HG03135 (cell line): ENCODE measurements at regions not wholly inside any gene's neighbourhood (a gene's known extent, or its start where the extent isn't known, plus 50 kb on each side); places are given as distances from the start of the nearest gene placed in this dataset.
"Not testable (repeated sequence)": the region's sequence is repeated elsewhere in the genome, so short reads cannot be mapped to it uniquely, and the experiment has no call there.

ENCODE experiments used
- ATAC-seq: cut with Tn5 transposase; IDR thresholded peaks from one replicate; pipeline ENCODE4 v1.9.1; 2021; ENCODE audit warnings: mild to moderate bottlenecking, moderate library complexity; ENCODE audit not compliant: unreplicated experiment

DNA sequence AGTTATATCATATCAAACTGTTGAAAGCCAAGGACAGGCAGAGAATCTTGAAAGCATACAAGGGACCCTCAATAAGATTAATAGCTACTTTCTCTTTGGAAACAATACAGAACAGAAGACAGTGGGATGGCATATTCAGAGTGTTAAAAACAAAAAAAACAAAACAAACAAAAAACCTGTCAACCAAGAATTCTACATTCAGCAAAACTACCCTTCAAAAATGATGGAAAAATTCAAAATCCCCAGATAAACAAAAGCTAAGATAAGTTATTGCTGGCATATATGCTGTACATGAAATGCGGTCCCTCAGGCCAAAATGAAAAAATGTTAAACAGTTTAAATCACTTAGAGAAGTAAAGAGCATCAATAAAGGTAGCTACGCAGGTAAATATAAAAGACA lies 425.1 kb downstream of the ACTL7B start:
- no peak for ATAC-seq

DNA sequence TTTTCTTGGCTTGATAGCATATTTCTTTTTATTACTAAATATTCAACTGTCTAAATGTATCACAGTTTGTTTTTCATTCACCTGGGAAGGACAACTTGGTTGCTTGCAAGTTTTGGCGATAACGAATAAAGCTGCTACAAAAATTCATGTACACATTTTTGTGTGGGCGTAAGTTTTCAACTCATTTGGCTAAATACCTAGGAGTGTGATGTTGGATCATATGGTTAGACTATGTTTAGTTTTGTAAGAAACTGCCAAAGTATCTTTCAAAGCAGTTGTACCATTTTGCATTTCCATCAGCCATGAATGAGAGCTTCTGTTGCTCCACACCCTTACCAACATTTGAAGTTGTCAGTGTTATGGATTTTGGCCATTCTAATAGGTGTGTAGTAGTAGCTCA lies 428.0 kb downstream of the ACTL7B start:
- ATAC-seq = no peak

DNA sequence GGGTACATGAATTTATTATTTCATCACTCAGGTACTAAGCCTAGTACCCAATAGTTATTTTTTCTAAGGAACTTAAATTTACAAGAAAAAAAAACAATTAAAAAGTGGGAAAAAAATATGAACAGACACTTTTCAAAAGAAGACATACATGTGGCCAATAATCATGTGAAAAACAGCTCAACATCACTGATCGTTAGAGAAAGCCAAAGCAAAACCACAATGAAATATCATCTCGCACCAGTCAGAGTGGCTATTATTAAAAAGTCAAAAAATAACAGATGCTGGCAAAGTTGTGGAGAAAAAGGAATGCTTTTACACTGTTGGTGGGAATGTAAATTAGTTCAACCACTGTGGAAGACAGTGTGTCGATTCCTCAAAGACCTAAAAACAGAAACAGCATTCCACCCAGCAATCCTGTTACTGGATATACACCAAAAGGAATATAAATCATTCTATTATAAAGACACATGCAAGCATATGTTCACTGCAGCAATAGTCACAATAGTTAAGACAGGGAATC lies 429.3 kb downstream of the ACTL7B start:
- ATAC-seq = not testable (repeated sequence)

DNA sequence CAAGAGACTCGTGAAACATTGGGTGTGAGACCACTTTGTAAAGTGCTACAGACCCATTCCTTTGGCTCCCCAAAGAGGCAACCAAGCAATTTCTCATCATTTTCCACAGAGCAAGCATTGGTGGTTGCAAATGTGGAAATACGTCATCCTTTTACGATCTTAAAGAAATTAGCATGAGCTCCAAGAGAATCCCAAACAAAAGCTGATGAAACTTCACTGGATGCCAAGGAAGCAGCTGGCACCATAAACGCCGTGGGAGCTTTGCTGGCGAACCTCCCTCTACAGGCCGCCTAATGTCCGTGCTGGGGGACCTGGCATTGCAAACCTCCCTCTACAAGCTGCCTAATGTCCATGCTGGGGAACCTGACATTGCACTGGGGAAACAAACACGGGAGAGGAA lies 432.4 kb downstream of the ACTL7B start:
- no peak for ATAC-seq

DNA sequence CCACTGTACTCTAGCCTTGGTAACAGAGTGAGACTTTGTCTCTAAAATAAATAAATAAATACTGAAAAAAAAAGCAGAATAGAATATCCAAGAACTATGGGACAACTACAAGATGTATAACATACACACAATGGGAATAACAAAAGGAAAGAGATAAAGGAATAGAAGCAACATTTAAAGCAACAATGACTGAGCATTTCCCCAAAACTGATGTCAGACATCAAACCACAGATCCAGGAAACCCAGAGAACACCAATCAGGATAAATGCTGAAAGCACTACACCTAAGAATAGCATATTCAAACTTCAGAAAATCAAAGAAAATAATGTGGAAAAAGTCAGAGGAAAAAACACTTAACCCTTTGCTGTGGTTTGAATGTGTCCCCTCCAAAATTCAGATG lies 436.4 kb downstream of the ACTL7B start:
- no peak for ATAC-seq

DNA sequence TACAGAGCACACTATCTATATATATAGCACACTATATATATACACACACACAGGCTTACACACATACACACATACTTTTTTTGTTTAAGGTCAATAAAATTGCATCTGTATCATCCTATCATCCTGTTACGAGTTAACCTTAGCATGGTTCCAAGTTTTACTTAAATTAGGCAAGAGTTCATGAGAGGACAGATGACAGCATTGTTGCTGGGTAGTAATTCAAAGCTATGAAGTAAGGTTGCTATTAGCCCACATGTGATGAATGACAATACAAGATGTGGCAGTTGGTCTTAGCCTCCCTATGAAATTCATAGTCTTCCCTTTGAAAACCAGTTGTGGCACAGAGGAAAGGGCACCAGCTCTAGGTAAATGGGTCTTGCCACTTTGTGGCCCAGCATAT lies 438.1 kb downstream of the ACTL7B start:
- no peak for ATAC-seq

DNA sequence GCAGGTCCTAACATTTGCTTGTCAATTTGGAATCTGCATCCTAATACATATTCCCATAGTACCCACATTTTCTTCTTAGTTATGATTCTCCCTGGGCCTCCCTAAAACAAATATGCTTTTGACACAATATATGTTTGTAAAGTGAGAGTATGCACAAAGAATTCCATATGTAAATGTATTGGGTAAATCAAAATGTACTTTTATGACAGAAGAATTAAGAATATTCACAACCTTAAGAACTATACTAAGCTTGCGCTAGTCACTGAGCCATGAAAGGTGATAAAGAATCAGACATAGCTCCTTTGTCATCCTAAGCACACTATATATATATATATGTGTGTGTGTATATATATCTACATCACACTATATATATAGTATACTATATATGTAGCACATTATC lies 438.5 kb downstream of the ACTL7B start:
- no peak for ATAC-seq

DNA sequence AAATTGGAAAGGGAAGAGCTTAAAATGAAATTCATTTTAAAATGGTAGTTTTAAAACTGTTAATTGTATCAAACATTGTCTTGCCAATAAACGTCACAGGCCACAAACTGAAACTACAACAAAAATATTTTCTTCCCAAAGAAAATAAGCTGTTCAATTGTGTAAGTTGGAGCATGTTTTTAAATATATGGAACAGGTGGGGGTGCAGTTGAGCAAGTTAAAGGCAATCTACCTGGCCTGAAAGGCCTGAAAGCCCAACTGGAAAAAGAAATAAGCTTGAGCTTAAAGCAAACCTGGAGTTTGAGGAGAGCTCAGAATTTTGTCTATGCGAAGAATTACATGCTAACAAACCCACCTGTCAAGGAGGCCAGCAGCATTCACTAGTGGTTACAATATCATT lies 439.5 kb downstream of the ACTL7B start:
- no peak for ATAC-seq

DNA sequence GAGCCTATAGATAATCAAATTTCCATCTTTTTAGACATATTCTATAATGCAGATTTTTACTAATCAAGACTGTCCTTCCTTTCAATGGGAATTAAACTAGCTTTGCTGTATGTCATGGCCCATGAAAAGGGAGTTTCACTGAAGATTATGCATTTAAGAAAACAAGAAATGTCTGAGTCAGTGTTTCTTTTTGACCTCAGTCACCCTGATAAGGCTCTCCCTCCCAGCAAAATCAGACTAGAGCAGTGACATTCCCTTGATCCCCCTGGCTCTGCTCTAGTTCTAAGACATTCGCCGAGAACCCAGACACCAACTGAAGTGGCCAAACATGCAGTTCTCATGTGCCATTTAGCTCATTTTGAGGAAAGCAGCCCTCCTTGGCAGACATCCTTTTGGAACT lies 442.0 kb downstream of the ACTL7B start:
- ATAC-seq = no peak

DNA sequence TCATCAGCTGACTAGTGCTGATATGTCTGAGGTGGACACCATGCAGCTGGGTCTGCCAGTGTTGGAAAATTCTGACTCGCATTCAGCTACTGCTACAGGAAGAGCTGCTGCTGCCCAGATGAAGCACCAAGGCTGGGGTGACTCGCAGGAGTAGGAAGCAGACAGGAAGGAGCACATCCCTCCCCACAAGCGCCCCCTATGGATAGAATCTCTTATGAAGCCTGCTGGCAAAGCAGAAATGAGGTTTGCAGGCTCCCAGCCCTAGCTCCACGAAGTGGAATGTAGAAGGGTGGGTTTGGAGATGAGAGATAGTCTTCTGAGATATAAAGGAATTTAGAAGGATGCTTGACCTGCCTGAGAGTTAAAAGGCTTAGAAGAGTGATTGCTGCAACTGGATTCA lies 443.0 kb downstream of the ACTL7B start:
- ATAC-seq = no peak

DNA sequence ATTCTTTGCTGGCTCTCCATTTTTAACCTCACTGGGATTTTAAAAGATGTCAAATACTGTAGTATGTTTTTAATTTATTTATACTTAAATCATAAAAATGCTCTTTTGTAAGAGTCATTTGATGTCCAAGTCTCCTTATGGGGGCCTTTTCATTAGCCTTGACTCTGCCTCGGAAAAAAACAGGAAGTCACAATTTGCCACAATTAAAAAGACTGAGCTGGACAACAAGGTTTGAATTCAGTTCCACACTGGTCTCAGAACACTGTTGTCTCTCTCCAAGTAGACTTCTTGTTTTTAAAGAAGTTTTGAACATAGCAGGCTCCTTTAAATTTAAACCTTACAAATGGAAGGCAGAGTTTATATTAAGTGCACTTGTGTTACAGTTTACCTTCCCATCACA lies 444.2 kb downstream of the ACTL7B start:
- ATAC-seq = no peak

DNA sequence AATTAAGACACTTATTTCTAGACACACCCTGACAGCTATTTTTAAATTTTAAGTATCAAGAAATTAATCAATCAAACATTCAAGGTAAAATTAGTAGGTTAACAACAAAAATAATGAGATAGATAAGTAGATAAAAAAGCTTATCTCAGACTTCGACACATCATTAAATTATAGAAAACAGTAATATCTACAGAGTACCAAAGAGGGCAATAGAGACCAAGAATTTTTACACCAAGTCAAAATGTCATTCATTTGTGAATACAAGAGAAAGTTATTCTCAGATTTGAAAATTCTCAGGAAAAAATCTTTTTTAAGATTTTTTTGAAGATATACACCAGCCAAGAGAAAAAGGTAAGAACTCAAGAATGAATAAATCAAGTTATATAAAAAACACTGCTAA lies 445.6 kb downstream of the ACTL7B start:
- ATAC-seq = no peak

DNA sequence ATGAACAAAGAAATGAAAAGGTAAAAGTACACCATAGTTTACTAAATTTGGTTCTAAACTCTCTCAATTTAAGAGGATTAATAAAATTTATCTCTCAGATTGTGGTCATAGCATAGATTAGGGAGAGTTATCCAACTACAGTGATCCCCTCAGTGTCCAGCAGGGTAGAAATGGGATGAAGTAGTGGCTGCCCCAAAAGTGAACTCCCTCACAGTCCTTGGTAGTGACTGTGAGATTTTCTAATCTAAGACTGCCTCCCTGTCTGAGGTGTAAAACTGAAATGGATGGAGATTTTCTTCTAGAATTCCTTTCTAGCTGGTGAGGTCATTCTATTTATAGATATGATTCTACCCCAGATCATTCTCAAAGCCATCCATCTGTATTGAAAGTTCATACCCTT lies 455.5 kb downstream of the ACTL7B start:
- no peak for ATAC-seq

DNA sequence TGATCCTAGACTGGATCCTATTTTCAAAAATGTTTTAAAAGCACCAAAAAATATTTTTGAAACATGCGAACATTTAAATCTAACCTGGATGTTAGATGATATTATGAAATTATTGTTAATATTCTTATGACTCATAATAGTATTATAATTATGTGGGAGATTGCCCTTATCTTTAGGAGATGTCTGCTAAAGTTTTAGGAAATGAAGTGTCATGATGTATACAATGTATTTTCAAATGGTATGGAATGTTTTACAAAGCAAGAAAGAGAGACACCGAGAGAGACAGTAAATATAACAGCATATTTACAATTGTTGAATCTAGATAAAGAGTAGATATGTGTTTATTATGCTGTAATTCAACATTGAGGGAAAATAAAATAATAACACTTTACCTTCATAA lies 455.9 kb downstream of the ACTL7B start:
- ATAC-seq = no peak

DNA sequence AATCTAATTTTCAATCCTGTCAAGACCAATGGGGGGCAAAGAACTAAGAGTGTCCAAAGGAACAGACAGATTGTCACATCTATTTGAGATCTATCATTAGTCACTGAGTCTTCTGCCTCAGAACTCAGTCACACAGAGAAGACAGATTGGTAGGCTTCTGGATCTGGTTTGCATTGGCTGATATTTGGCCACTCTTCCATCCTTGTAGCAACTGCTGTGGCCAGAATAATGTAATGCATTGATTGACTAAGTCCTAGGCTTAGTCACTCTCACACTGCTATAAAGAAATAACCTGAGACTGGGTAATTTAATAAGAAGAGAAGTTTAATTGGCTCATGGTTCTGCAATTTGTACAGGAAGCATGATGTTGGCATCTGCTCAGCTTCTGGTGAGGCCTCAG lies 458.5 kb downstream of the ACTL7B start:
- no peak for ATAC-seq

DNA sequence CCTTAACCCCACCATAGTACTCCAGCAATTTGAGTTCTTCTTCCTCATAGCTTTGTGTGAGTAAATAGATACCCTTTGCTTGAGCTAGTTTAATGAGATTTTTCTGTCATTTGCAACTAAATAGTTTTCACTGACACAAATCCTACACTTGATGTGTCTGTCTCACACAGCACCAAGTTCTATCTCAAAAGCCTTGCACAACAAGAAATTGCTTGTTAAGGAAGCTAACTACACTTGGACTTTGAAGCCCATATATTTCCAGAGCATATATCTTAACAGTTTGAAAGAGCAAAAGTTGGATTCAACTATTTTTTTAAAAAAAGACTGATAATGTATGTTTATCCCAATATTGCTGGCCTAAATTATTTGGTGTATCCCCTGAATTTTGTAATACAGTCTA lies 459.2 kb downstream of the ACTL7B start:
- ATAC-seq = no peak

DNA sequence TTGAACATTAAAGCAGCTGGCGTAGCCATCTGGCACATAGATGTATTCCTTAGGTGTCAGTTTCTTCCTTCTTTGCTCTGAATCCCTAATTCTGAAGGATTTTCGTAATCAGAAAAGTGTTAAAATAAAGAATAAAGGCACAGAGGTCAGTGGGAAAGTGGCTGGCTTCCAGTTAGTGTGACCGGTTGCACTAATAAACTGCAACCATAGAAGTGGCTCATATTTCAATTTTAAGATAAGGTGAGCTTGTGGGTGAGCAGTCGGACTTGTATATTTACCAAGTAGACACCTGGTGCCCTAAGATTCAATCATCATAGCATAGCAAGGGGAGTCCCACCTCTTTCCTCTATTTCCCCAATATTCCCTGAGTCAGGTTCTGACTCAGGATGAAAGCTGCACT lies 459.6 kb downstream of the ACTL7B start:
- ATAC-seq = no peak

DNA sequence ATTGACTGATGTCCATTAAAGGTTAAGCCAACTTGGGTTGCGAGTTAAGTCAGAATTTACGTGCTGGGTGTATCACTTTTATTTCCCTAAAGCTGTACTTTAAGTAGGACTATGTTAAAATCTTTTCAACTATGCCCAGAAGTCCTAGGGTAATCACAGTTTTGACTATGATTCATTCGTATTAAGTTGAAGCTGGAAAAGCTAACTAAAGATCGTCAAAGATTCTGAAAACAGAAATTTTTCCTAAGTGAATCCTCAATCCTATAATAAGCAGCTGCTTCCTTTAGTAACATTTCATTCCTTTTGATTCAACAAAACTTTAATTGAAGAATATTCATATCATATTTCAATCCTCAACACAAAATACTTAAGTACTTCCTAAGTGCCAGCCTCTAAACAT lies 460.4 kb downstream of the ACTL7B start:
- no peak for ATAC-seq

DNA sequence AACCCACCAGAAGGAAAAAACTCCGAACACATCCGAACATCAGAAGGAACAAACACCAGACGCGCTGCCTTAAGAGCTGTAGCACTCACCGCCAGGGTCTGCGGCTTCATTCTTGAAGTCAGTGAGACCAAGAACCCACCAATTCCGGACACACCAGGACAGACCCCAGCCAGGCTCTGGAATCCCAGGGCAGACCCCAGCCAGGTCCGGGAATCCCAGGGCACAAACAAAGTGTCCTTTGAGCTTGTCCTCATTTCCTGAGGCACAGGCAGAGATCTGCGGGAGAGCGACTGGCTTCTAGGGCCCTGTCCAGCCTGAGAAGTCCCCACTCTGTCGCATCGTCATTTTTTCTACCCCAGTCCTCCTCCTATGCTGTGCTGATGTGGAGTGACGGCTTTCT lies 461.1 kb downstream of the ACTL7B start:
- ATAC-seq = no peak

DNA sequence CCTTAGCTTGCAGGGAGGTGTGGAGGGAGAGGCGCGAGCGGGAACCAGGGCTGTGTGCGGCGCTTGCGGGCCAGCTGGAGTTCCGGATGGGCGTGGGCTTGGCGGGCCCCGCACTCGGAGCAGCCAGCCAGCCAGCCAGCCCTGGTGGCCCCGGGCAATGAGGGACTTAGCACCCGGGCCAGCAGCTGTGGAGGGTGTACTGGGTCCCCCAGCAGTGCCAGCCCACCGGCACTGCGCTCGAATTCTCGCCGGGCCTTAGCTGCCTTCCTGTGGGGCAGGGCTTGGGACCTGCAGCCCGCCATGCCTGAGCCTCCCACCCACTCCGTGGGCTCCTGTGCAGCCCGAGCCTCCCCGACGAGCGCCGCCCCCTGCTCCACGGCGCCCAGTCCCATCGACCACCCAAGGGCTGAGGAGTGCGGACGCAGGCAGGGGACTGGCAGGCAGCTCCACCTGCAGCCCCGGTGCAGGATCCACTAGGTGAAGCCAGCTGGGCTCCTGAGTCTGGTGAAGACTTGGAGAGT lies 462.2 kb downstream of the ACTL7B start:
- ATAC-seq = not testable (repeated sequence)

DNA sequence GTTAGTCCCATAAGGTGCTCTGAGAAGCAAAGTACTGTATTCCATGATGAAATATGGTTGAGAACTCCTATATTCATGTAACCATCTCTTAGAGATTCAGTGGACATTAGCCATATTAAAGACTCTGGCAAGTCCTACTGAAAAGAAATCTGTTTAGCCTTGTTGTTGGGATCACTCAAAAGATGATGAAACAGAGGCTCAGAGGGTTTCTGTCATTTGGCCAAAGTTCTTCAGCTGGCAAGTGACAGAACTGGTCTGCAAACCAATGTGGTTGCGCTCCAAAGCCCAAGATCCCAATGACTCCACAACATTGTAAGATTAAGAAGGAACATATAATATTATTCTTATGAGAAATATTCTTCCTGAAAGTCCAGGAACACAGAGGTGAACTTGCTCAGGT lies 462.9 kb downstream of the ACTL7B start:
- ATAC-seq = no peak

DNA sequence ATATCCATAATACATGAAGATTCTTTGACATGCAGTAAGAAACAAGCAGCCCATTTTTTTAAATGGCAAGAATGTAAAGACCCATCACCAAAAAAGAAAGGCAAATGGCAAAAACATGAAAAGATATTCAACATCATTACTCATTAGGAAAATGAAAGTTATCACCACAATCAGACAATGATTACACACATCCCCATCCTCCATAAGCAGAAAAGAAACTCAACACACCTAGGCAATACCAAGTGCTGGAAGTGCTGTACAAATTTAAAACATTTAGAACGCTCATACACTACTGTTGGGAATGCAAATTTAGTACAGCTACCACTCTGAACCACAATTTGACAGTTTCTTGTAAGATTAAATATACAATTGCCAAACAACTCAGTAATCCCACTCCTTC lies 466.7 kb downstream of the ACTL7B start:
- ATAC-seq = no peak

DNA sequence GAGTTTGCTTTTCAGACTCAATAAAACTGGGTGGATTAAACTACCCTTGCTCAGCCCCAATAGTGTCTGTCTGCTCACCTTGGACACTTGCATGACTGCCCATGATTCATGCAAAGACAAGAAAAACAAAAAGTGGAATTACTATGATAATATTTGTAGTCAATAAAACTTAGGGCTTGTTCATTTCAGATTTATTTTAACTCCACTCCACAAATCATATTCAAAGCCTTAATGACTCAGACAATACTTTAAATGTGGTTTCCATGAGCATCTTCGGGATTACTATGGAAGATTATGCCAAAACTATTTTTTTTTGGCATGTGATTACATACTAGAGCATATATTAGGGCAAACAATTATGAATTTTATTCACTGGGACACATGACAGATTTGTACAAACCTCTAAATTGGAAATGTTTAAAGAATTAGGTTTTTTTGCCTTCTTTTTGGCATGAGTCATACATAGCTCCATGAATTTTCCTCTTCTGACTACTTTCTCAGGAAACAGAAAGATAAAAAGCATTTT lies 468.9 kb downstream of the ACTL7B start:
- ATAC-seq = no peak
